PC-3 (cell line): ENCODE measurements at regions not wholly inside any gene's neighbourhood (a gene's known extent, or its start where the extent isn't known, plus 50 kb on each side); places are given as distances from the start of the nearest gene placed in this dataset.

Experiments used
- EZH2 ChIP-seq: fragments of 300-600 bp; sonication (generic); IDR thresholded peaks from one replicate; pipeline ENCODE4 v1.6.1; 2017; ENCODE audit warnings: antibody characterized with exemption, mild to moderate bottlenecking, low read length; ENCODE audit not compliant: unreplicated experiment
- TF ChIP-seq, protein P1 (sequence below): fragments of 300-600 bp; sonication (generic); conservative IDR thresholded peaks from 2 replicates; pipeline ENCODE4 v1.5.1; 2017; ENCODE audit warnings: antibody characterized with exemption, low read depth, mild to moderate bottlenecking, low read length

DNA sequence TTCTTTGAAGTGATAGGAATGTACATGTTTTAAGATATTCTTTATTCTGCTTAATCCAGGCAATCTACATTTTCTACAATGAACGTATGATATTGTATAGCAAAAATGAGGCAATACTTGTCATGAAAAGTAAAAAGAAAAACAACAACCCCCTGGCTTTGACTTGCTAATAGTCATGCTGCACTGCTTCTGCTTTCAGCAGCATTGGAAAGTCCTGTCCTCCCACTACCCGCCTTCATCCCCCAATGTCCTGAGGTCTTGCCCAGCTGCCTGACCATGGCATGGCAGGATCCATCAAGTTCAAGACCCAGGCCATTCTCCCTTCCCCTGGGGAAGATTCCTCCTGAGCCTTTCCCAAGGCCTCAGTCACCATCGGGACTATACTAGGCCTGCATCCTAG is 156.5 kb downstream of the SH3BGRL2 start:
- TF ChIP-seq, protein P1, sequence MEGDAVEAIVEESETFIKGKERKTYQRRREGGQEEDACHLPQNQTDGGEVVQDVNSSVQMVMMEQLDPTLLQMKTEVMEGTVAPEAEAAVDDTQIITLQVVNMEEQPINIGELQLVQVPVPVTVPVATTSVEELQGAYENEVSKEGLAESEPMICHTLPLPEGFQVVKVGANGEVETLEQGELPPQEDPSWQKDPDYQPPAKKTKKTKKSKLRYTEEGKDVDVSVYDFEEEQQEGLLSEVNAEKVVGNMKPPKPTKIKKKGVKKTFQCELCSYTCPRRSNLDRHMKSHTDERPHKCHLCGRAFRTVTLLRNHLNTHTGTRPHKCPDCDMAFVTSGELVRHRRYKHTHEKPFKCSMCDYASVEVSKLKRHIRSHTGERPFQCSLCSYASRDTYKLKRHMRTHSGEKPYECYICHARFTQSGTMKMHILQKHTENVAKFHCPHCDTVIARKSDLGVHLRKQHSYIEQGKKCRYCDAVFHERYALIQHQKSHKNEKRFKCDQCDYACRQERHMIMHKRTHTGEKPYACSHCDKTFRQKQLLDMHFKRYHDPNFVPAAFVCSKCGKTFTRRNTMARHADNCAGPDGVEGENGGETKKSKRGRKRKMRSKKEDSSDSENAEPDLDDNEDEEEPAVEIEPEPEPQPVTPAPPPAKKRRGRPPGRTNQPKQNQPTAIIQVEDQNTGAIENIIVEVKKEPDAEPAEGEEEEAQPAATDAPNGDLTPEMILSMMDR, result no peak
- no peak for TF ChIP-seq EZH2
